Esophagus muscularis mucosa (tissue), 4 donors: ENCODE measurements at regions not wholly inside any gene's neighbourhood (a gene's known extent, or its start where the extent isn't known, plus 50 kb on each side); places are given as distances from the start of the nearest gene placed in this dataset.

ENCODE experiments used
- DNase-seq: peaks from one replicate; pipeline ENCODE4 v3.0.0-alpha.2; 2017; ENCODE audit errors: extremely low spot score
- H3K27ac ChIP-seq, 4 donors: fragments of 200-600 bp; sonication (generic); replicated peaks in 1 of 4; 1 replicate in 3 of 4; 2 replicates in 1 of 4; pipeline ENCODE4 v1.5.1; 2016 to 2019; ENCODE audit warnings: mild to moderate bottlenecking in 1 of 4
- H3K27me3 ChIP-seq, 4 donors: fragments of 200-600 bp; sonication (generic); one replicate each; pipeline versions ENCODE4 v1.5.1 to v1.6.0; 2016 to 2019
- H3K36me3 ChIP-seq, 4 donors: fragments of 200-600 bp; sonication (generic); one replicate each; pipeline ENCODE4 v1.5.1; 2016 to 2019
- H3K4me1 ChIP-seq, 4 donors: fragments of 200-600 bp; sonication (generic); one replicate each; pipeline ENCODE4 v1.5.1; 2016 to 2019
- H3K4me3 ChIP-seq, 4 donors: fragments of 200-600 bp; sonication (generic); 1 replicate in 2 of 4; 2 replicates in 2 of 4; pipeline ENCODE4 v1.5.1; 2016 to 2019; ENCODE audit warnings: mild to moderate bottlenecking in 4 of 4, moderate library complexity in 1 of 4
- H3K9me3 ChIP-seq, 4 donors: fragments of 200-600 bp; sonication (generic); 1 replicate in 3 of 4; 2 replicates in 1 of 4; pipeline ENCODE4 v1.5.1; 2016 to 2019
- EP300 ChIP-seq: sonication (generic); formaldehyde crosslinking; IDR thresholded peaks from one replicate; pipeline ENCODE4 v1.6.1; 2017; ENCODE audit warnings: antibody characterized with exemption
- POLR2A ChIP-seq: fragments of 450-650 bp; IDR thresholded peaks from one replicate; pipeline ENCODE4 v1.6.1; 2017; ENCODE audit warnings: antibody characterized with exemption, moderate library complexity, mild to moderate bottlenecking, low read depth
- POLR2AphosphoS5 ChIP-seq, 2 donors: sonication (generic); formaldehyde crosslinking; IDR thresholded peaks; one replicate each; pipeline ENCODE4 v1.6.1; 2017; ENCODE audit warnings: antibody characterized with exemption in 2 of 2
- WGBS: methylation state at CpG from one replicate; pipeline ENCODE4 v1.1.5; 2018; 5-methylcytosine and 5-hydroxymethylcytosine counted together
- intact Hi-C: fragments of 100-400 bp; cut with DNase I; formaldehyde crosslinking; loops from one replicate; pipeline ENCODE4 v1.15.1; 2023
- TF ChIP-seq, protein P1 (sequence below), 3 experiments: fragments of 200-600 bp in 2 of 3; fragments of 450-650 bp in 1 of 3; sonication (generic) in 2 of 3; IDR thresholded peaks; one replicate each; pipeline ENCODE4 v1.5.1; 2017 to 2019; ENCODE audit warnings: antibody characterized with exemption in 3 of 3, mild to moderate bottlenecking in 2 of 3, moderate library complexity in 1 of 3

- Histone ChIP-seq H3K27ac (no peak overlapping the region), H3K4me1 (no peaks in the 10 kb centered on the region), H3K36me3 (no peaks in the 10 kb centered on the region), H3K9me3 (peaks cover 0 to 7% (median 0%) of the 10 kb centered on the region in 4 donors), H3K27me3 (peaks cover 0 to 33% (median 3%) of the 10 kb centered on the region in 4 donors), H3K4me3 (no peak overlapping the region)
- TF ChIP-seq POLR2AphosphoS5 (IDR thresholded peaks at IDR 0.05) (no peak), POLR2A (no peak), EP300 (no peak)
- TF ChIP-seq, protein P1, sequence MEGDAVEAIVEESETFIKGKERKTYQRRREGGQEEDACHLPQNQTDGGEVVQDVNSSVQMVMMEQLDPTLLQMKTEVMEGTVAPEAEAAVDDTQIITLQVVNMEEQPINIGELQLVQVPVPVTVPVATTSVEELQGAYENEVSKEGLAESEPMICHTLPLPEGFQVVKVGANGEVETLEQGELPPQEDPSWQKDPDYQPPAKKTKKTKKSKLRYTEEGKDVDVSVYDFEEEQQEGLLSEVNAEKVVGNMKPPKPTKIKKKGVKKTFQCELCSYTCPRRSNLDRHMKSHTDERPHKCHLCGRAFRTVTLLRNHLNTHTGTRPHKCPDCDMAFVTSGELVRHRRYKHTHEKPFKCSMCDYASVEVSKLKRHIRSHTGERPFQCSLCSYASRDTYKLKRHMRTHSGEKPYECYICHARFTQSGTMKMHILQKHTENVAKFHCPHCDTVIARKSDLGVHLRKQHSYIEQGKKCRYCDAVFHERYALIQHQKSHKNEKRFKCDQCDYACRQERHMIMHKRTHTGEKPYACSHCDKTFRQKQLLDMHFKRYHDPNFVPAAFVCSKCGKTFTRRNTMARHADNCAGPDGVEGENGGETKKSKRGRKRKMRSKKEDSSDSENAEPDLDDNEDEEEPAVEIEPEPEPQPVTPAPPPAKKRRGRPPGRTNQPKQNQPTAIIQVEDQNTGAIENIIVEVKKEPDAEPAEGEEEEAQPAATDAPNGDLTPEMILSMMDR (IDR thresholded peaks at IDR 0.05): no peak
- 58% methylated on average over 5 of the region's 5 CpGs for WGBS
- peak; percentile 84 for DNase-seq
- intact Hi-C loops: no loop called here
These were observed 449.0 kb downstream of the NPHP4 start for GRCh38 chr1:5543235-5543634.

GRCh38 chr1:5532811-5533210, 459.4 kb downstream of the NPHP4 start:
- no peaks in the 10 kb centered on the region for H3K36me3 ChIP-seq
- peaks cover 0 to 14% (median 5%) of the 10 kb centered on the region in 4 donors for H3K9me3 ChIP-seq
- DNase-seq: peak; percentile 62
- peaks cover 0 to 40% (median 0%) of the 10 kb centered on the region in 4 donors for H3K27me3 ChIP-seq
- no peak overlapping the region for H3K4me3 ChIP-seq
- no peaks in the 10 kb centered on the region for H3K4me1 ChIP-seq
- no peak overlapping the region for H3K27ac ChIP-seq
- TF ChIP-seq POLR2AphosphoS5 (IDR thresholded peaks at IDR 0.05) (no peak), EP300 (no peak), POLR2A (no peak)
- TF ChIP-seq, protein P1 (IDR thresholded peaks at IDR 0.05): no peak
- intact Hi-C loops: no loop called here
- WGBS: 87% methylated on average over 3 of the region's 3 CpGs

DNA sequence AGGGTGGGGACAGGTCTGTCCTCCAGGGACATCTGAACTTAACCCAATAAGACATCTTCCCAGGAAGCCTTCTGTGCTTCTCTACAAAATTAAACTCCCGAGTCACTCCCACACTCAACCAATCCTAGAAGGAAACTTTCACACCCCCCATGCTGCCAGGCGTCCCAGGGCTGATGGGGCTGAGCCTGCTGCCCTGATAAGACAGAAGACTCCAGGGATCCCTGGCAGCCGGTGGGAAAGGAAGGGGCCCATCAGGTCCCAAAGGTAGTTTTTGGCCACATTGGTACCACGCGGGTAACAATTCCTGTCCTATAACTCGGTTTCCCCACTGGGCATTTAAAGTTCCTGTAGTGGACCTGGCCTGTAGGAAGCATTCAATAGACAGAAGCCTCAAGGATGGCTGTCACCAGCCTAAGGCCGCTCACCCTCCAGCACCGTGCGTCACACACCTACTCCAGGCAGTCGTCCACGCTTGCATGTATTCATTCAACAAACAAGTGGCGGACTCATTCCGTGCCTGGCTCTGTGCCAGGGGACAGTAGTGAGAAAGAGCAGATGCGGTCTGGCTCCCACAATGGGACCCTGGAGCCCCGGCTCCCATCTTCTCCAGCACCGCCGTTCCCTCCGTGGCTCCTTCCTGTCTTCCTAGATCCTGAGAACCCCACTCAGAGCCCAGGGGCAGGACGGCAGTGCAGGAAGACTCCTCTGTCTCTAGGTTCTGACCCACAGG, 465.2 kb downstream of the NPHP4 start:
- Histone ChIP-seq H3K27me3 (peaks cover 0 to 59% (median 0%) of the 10 kb centered on the region in 4 donors), H3K27ac (no peak overlapping the region), H3K4me1 (no peaks in the 10 kb centered on the region), H3K36me3 (no peaks in the 10 kb centered on the region), H3K9me3 (peaks cover 0 to 15% (median 7%) of the 10 kb centered on the region in 4 donors), H3K4me3 (no peak overlapping the region)
- intact Hi-C loops: no loop called here
- DNase-seq: peak; percentile 89
- WGBS: 68% methylated on average over 12 of the region's 19 CpGs
- no peak for TF ChIP-seq POLR2A
- TF ChIP-seq, protein P1 (IDR thresholded peaks at IDR 0.05): no peak
- no peak for TF ChIP-seq POLR2AphosphoS5 (IDR thresholded peaks at IDR 0.05)
- no peak for TF ChIP-seq EP300

GRCh38 chr1:5526385-5526750, 465.9 kb downstream of the NPHP4 start:
- H3K27ac ChIP-seq: no peak overlapping the region
- no peak for TF ChIP-seq EP300
- TF ChIP-seq, protein P1 (IDR thresholded peaks at IDR 0.05): no peak
- TF ChIP-seq POLR2A: no peak
- no peak for TF ChIP-seq POLR2AphosphoS5 (IDR thresholded peaks at IDR 0.05)
- no peaks in the 10 kb centered on the region for H3K4me1 ChIP-seq
- H3K27me3 ChIP-seq: peaks cover 0 to 59% (median 0%) of the 10 kb centered on the region in 4 donors
- H3K4me3 ChIP-seq: no peak overlapping the region
- peak; percentile 80 for DNase-seq
- intact Hi-C loops: no loop called here
- H3K9me3 ChIP-seq: peaks cover 0 to 15% (median 7%) of the 10 kb centered on the region in 4 donors
- H3K36me3 ChIP-seq: no peaks in the 10 kb centered on the region
- 56% methylated on average over 7 of the region's 8 CpGs for WGBS
